NCI-H345 treated with DMSO at 0.1 percent for 48 hours (cell line): ENCODE measurements at regions not wholly inside any gene's neighbourhood (a gene's known extent, or its start where the extent isn't known, plus 50 kb on each side); places are given as distances from the start of the nearest gene placed in this dataset.

Experiments used
- DNase-seq: peaks from one replicate; lab custom pipeline; 2025; ENCODE audit not compliant: unreplicated experiment; lab: John Stamatoyannopoulos, UW

DNA sequence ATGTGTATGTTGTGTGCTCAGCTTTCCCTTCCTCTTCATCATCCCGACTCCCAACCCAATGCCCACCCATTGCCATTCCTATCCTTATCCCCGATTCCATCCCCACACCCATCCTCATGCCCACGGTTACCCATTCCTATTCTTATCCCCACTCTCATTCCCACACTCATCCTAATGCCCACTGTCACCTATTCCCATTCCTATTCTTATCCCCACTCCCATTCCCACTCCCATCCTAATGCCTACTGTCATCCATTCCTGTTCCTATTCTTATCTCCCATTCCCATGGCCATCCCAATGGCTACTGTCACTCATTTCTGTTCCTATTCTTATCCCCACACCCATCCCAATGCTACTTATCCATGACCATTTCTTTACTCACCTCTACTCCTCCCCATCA lies 254.1 kb downstream of the DHX35 start:
- DNase-seq: no peak

DNA sequence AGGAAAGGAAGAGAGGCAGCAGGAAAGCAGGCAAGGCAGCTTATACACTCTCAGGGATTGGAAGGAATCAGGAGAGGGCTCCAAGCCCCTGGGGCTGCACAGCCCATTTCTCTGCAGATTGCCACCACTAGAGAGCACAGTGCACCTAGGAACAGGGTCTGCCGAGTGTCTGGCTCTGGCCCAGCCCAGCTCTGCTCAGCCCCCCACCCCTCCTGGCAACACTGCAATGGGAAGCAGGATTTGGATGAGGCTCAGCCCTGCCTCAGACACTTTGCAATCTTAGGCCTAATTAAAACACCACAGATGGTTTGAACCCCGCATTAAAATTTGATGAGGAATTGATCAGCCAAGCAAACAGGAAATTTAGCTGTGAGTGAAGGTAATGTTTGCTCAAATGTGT lies 252.7 kb downstream of the DHX35 start:
- no peak for DNase-seq

GRCh38 chr20:39213476-39214145 lies 251.5 kb downstream of the DHX35 start:
- no peak for DNase-seq

- DNase-seq: no peak
Observed at GRCh38 chr20:39211060-39211748, 249.1 kb downstream of the DHX35 start.

GRCh38 chr20:39210341-39211036 lies 248.3 kb downstream of the DHX35 start:
- no peak for DNase-seq

- no peak for DNase-seq
Observed at GRCh38 chr20:39206899-39207564, 244.9 kb downstream of the DHX35 start.

GRCh38 chr20:39195582-39196021 lies 233.5 kb downstream of the DHX35 start:
- peak; percentile 1 for DNase-seq

DNA sequence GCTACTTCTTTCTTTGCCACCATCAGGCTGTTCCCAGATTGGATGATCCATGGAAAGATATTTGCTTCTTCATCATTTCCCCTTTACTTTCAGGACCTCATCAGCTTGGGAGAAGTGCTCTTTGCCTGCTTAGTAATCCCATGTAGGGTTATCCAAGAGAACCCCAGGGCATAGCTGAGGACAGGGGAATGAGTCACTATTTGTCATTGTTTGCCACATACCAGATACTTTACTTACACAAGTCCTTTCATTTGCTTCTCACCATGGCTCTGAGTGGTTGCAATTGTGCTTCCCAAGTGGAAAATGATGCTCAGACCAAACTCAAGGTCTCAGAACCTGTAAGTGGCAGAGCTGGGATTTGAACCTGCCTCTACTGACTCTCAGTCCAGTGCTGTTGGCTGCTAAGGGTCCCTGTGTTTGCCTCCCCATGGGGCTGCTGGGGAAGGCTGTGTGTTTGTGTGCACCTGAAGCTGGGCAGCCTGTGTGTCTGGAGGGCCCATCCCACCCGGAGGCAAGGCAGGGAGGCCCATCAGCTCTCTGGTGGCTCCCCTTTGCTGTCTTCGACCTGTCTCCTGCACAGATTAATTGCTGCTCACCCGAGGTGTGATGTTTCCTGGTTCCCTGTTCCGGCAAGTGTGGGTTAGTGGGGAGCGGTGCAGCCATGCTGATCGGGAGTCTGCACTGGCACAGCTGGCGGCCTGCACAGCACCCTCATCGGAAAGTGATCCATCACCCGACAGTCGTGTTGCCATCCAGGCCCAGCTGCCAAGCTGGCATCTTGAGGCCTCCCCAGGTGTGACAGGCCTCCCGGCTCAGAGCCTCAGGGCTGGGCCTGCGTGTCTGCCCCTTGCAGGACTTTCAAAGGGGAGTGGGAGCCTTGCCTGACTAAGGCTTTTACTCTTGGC lies 228.8 kb downstream of the DHX35 start:
- no peak for DNase-seq

GRCh38 chr20:39188266-39188765 lies 226.2 kb downstream of the DHX35 start:
- DNase-seq: no peak

- no peak for DNase-seq
Observed at GRCh38 chr20:39181490-39181889, 219.3 kb downstream of the DHX35 start.

- no peak for DNase-seq
Observed at GRCh38 chr20:39176457-39176856, 214.3 kb downstream of the DHX35 start.

GRCh38 chr20:39170896-39171463 lies 208.8 kb downstream of the DHX35 start:
- DNase-seq: no peak

DNA sequence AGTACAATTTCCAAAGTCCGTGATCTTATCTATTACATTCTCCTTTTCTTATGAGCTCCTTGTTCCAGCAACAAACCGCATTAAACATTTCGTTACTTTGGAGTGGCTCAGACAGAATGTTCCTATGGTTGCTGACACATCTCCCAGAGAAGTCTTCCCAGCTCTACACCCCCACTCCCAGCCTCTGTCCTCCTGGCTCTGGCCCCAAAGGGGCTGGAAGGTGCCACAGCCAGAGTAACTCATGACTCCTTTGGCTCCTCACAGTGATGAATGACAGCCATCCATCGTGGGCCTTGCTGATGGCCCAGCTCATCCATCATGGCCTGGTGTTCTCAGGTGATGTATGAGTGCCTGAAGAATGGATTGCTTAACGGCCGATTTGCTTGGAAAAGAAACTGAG lies 203.0 kb downstream of the DHX35 start:
- no peak for DNase-seq

DNA sequence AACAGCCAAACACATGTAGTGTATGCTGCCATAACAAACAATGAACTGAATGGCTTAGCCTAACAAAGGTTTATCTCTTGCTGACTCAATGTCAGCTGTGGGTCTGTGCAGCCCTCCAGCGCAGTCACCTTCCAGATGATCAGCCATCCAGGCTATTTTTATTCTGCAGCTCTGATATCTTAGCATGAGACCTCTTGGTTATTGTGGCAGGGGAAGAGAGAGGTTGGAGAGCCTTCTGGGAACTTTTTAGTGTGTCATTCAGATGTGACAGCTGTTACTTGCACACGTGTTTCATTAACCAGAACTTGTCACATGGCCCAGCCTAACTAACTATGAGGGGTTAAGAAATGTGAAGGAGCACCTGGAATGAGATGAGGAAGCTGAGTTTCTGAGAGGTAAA lies 202.5 kb downstream of the DHX35 start:
- DNase-seq: no peak

- DNase-seq: no peak
Observed at GRCh38 chr20:39163993-39164392, 201.8 kb downstream of the DHX35 start.

- DNase-seq: no peak
Observed at GRCh38 chr20:39161900-39162299, 199.8 kb downstream of the DHX35 start.

DNA sequence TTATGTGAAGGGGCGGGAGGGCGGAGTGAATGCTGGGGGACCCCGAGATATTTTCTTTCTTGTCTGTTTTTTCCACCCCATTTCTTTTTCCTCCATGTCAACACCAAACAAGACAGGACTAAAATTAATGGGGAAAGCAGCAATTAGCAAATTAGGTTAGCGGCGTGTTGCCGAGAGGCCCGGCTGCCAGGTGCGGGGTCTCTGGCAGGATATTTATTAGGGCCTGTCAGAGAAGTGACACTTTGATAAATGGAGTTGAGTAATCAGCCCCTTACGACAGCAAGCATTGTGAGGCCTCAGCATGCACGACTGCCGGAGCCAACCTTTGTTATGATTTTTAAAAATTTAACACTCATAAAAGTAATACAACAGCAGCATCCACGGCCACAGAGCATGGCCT lies 193.8 kb downstream of the DHX35 start:
- no peak for DNase-seq

- DNase-seq: no peak
Observed at GRCh38 chr20:39152742-39153141, 190.6 kb downstream of the DHX35 start.

- no peak for DNase-seq
Observed at GRCh38 chr20:39152126-39152525, 190.0 kb downstream of the DHX35 start.

- no peak for DNase-seq
Observed at GRCh38 chr20:39150501-39150900, 188.4 kb downstream of the DHX35 start.
